ENCODE measurements at regions not wholly inside any gene's neighbourhood (a gene's known extent, or its start where the extent isn't known, plus 50 kb on each side); places are given as distances from the start of the nearest gene placed in this dataset.

GRCh38 chr14:28577711-28578131, 188.9 kb upstream of the FOXG1 start:
- no peaks in the 10 kb centered on the region for H3K36me3 Mint-ChIP-seq (ENCODE audit: insufficient read depth, unreplicated experiment)
- ChIA-PET CTCF (no interaction called here), POLR2A (no interaction called here)
- Histone ChIP-seq H3K4me3 (ENCODE audit: low read depth, low read length) (no peak overlapping the region), H3K4me1 (no peaks in the 10 kb centered on the region), H3K9me3 (no peaks in the 10 kb centered on the region), H3K27me3 (replicated peaks; ENCODE audit: control insufficient read depth, insufficient read depth, low read length) (no peaks in the 10 kb centered on the region), H3K36me3 (ENCODE audit: control insufficient read depth, insufficient read depth, low read length) (no peaks in the 10 kb centered on the region)
- no peaks in the 10 kb centered on the region for H3K27me3 Mint-ChIP-seq (ENCODE audit: insufficient read depth, unreplicated experiment)
- no TSS peak for BruUV-seq (replicated peaks)
- DNase-seq, result no peak
- no peaks in the 10 kb centered on the region for H3K4me1 Mint-ChIP-seq (ENCODE audit: low read depth, unreplicated experiment)
- intact Hi-C loops (cut with micrococcal nuclease; ENCODE audit: unreplicated experiment), result no loop called here
- TF ChIP-seq CTCF (IDR thresholded peaks at IDR 0.05; ENCODE audit: insufficient read depth in 1 of 2, low read depth in 1 of 2, low read length in 1 of 2, severe bottlenecking in 1 of 2, unreplicated experiment in 1 of 2), result no peak
- no peak overlapping the region for H3K27ac Mint-ChIP-seq (ENCODE audit: unreplicated experiment)
- H3K4me3 Mint-ChIP-seq (ENCODE audit: unreplicated experiment), result no peak overlapping the region
- no peaks in the 10 kb centered on the region for H3K9me3 Mint-ChIP-seq (ENCODE audit: unreplicated experiment)

GRCh38 chr14:28584951-28585350, 181.6 kb upstream of the FOXG1 start:
- no peaks in the 10 kb centered on the region for H3K9me3 Mint-ChIP-seq (ENCODE audit: unreplicated experiment)

GRCh38 chr14:28589792-28590191, 176.8 kb upstream of the FOXG1 start:
- H3K4me1 Mint-ChIP-seq (ENCODE audit: low read depth, unreplicated experiment), result no peaks in the 10 kb centered on the region
- no peaks in the 10 kb centered on the region for H3K9me3 Mint-ChIP-seq (ENCODE audit: unreplicated experiment)
- Histone ChIP-seq H3K9me3 (no peaks in the 10 kb centered on the region), H3K4me1 (no peaks in the 10 kb centered on the region), H3K4me3 (ENCODE audit: low read depth, low read length) (no peak overlapping the region), H3K36me3 (ENCODE audit: control insufficient read depth, insufficient read depth, low read length) (no peaks in the 10 kb centered on the region), H3K27me3 (replicated peaks; ENCODE audit: control insufficient read depth, insufficient read depth, low read length) (no peaks in the 10 kb centered on the region)
- intact Hi-C loops (cut with micrococcal nuclease; ENCODE audit: unreplicated experiment), result no loop called here
- ChIA-PET POLR2A (no interaction called here), CTCF (no interaction called here)
- no peaks in the 10 kb centered on the region for H3K27me3 Mint-ChIP-seq (ENCODE audit: insufficient read depth, unreplicated experiment)
- no peak for TF ChIP-seq CTCF (IDR thresholded peaks at IDR 0.05; ENCODE audit: insufficient read depth in 1 of 2, low read depth in 1 of 2, low read length in 1 of 2, severe bottlenecking in 1 of 2, unreplicated experiment in 1 of 2)
- BruUV-seq (replicated peaks), result no TSS peak
- no peak overlapping the region for H3K4me3 Mint-ChIP-seq (ENCODE audit: unreplicated experiment)
- H3K27ac Mint-ChIP-seq (ENCODE audit: unreplicated experiment), result no peak overlapping the region
- H3K36me3 Mint-ChIP-seq (ENCODE audit: insufficient read depth, unreplicated experiment), result no peaks in the 10 kb centered on the region
- DNase-seq, result no peak

More at GRCh38 chr14:28584951-28585350, 181.6 kb upstream of the FOXG1 start:
- no TSS peak for BruUV-seq (replicated peaks)
- Histone ChIP-seq H3K4me1 (no peaks in the 10 kb centered on the region), H3K4me3 (ENCODE audit: low read depth, low read length) (no peak overlapping the region), H3K9me3 (no peaks in the 10 kb centered on the region), H3K27me3 (replicated peaks; ENCODE audit: control insufficient read depth, insufficient read depth, low read length) (no peaks in the 10 kb centered on the region), H3K36me3 (ENCODE audit: control insufficient read depth, insufficient read depth, low read length) (no peaks in the 10 kb centered on the region)
- no peak overlapping the region for H3K27ac Mint-ChIP-seq (ENCODE audit: unreplicated experiment)
- CTCF ChIA-PET, result no interaction called here
- no peak overlapping the region for H3K4me3 Mint-ChIP-seq (ENCODE audit: unreplicated experiment)
- no peaks in the 10 kb centered on the region for H3K27me3 Mint-ChIP-seq (ENCODE audit: insufficient read depth, unreplicated experiment)
- POLR2A ChIA-PET, result no interaction called here
- intact Hi-C loops (cut with micrococcal nuclease; ENCODE audit: unreplicated experiment), result no loop called here
- H3K36me3 Mint-ChIP-seq (ENCODE audit: insufficient read depth, unreplicated experiment), result no peaks in the 10 kb centered on the region
- no peak for TF ChIP-seq CTCF (IDR thresholded peaks at IDR 0.05; ENCODE audit: insufficient read depth in 1 of 2, low read depth in 1 of 2, low read length in 1 of 2, severe bottlenecking in 1 of 2, unreplicated experiment in 1 of 2)
- no peak for DNase-seq
- no peaks in the 10 kb centered on the region for H3K4me1 Mint-ChIP-seq (ENCODE audit: low read depth, unreplicated experiment)

Measured in Caco-2 (cell line).